ENCODE measurements at regions not wholly inside any gene's neighbourhood (a gene's known extent, or its start where the extent isn't known, plus 50 kb on each side); places are given as distances from the start of the nearest gene placed in this dataset.
"Not testable (repeated sequence)": the region's sequence is repeated elsewhere in the genome, so short reads cannot be mapped to it uniquely, and the experiment has no call there.

GRCh38 chr13:111051726-111052232 is 63.3 kb upstream of the ARHGEF7 start:
- POLR2A ChIA-PET; intact Hi-C loops (cut with micrococcal nuclease; ENCODE audit: unreplicated experiment); BruUV-seq (replicated peaks); H3K4me3 ChIP-seq (ENCODE audit: low read depth, low read length); H3K36me3 Mint-ChIP-seq (ENCODE audit: insufficient read depth, unreplicated experiment); H3K27ac Mint-ChIP-seq (ENCODE audit: unreplicated experiment); H3K9me3 Mint-ChIP-seq (ENCODE audit: unreplicated experiment); DNase-seq; H3K4me3 Mint-ChIP-seq (ENCODE audit: unreplicated experiment); H3K27me3 ChIP-seq (replicated peaks; ENCODE audit: control insufficient read depth, insufficient read depth, low read length); H3K36me3 ChIP-seq (ENCODE audit: control insufficient read depth, insufficient read depth, low read length); H3K4me1 ChIP-seq; H3K4me1 Mint-ChIP-seq (ENCODE audit: low read depth, unreplicated experiment); CTCF ChIA-PET; H3K9me3 ChIP-seq: not testable (repeated sequence)
- H3K27me3 Mint-ChIP-seq (ENCODE audit: insufficient read depth, unreplicated experiment): peaks cover 18% of the 10 kb centered on the region

- H3K27me3 Mint-ChIP-seq (ENCODE audit: insufficient read depth, unreplicated experiment): peaks cover 15% of the 10 kb centered on the region
- no peak for TF ChIP-seq CTCF (IDR thresholded peaks at IDR 0.05; ENCODE audit: insufficient read depth in 1 of 2, low read depth in 1 of 2, low read length in 1 of 2, severe bottlenecking in 1 of 2, unreplicated experiment in 1 of 2)
- CTCF ChIA-PET: no interaction called here
- no peak for DNase-seq
- no peaks in the 10 kb centered on the region for H3K9me3 Mint-ChIP-seq (ENCODE audit: unreplicated experiment)
- H3K27me3 ChIP-seq (replicated peaks; ENCODE audit: control insufficient read depth, insufficient read depth, low read length): no peaks in the 10 kb centered on the region; the same call in 1 of the 2 replicates
- H3K4me3 Mint-ChIP-seq (ENCODE audit: unreplicated experiment): no peak overlapping the region
- H3K4me3 ChIP-seq (ENCODE audit: low read depth, low read length): no peak overlapping the region
- no peaks in the 10 kb centered on the region for H3K4me1 Mint-ChIP-seq (ENCODE audit: low read depth, unreplicated experiment)
- no peak overlapping the region for H3K27ac Mint-ChIP-seq (ENCODE audit: unreplicated experiment)
- H3K36me3 ChIP-seq (ENCODE audit: control insufficient read depth, insufficient read depth, low read length): no peaks in the 10 kb centered on the region
- no peaks in the 10 kb centered on the region for H3K9me3 ChIP-seq
- intact Hi-C loops (cut with micrococcal nuclease; ENCODE audit: unreplicated experiment): no loop called here
- H3K4me1 ChIP-seq: no peaks in the 10 kb centered on the region
- no peaks in the 10 kb centered on the region for H3K36me3 Mint-ChIP-seq (ENCODE audit: insufficient read depth, unreplicated experiment)
- POLR2A ChIA-PET: interaction anchor here (0.5 kb wide), 1 partner anchor 136 kb away, joined by 3 read pairs; no protein-coding TSS in a partner anchor
- no TSS peak for BruUV-seq (replicated peaks)
Measured at GRCh38 chr13:111051041-111051725, 63.9 kb upstream of the ARHGEF7 start.

GRCh38 chr13:111050539-111050879 is 64.6 kb upstream of the ARHGEF7 start:
- BruUV-seq (replicated peaks): no TSS peak

More at GRCh38 chr13:111050539-111050879, 64.6 kb upstream of the ARHGEF7 start:
- no peak for TF ChIP-seq CTCF (IDR thresholded peaks at IDR 0.05; ENCODE audit: insufficient read depth in 1 of 2, low read depth in 1 of 2, low read length in 1 of 2, severe bottlenecking in 1 of 2, unreplicated experiment in 1 of 2)
- no peaks in the 10 kb centered on the region for H3K4me1 Mint-ChIP-seq (ENCODE audit: low read depth, unreplicated experiment)
- Histone ChIP-seq H3K4me1 (no peaks in the 10 kb centered on the region), H3K4me3 (ENCODE audit: low read depth, low read length) (no peak overlapping the region), H3K36me3 (ENCODE audit: control insufficient read depth, insufficient read depth, low read length) (no peaks in the 10 kb centered on the region), H3K9me3 (no peaks in the 10 kb centered on the region), H3K27me3 (replicated peaks; ENCODE audit: control insufficient read depth, insufficient read depth, low read length) (no peaks in the 10 kb centered on the region; the same call in 1 of the 2 replicates)
- no peak for DNase-seq
- no peaks in the 10 kb centered on the region for H3K9me3 Mint-ChIP-seq (ENCODE audit: unreplicated experiment)
- POLR2A ChIA-PET: interaction anchor here (0.5 kb wide), 1 partner anchor 135 kb away, joined by 3 read pairs; no protein-coding TSS in a partner anchor
- H3K27ac Mint-ChIP-seq (ENCODE audit: unreplicated experiment): no peak overlapping the region
- no peaks in the 10 kb centered on the region for H3K36me3 Mint-ChIP-seq (ENCODE audit: insufficient read depth, unreplicated experiment)
- H3K4me3 Mint-ChIP-seq (ENCODE audit: unreplicated experiment): no peak overlapping the region
- H3K27me3 Mint-ChIP-seq (ENCODE audit: insufficient read depth, unreplicated experiment): peaks cover 10% of the 10 kb centered on the region
- CTCF ChIA-PET: no interaction called here
- intact Hi-C loops (cut with micrococcal nuclease; ENCODE audit: unreplicated experiment): loop anchor here (1.0 kb wide), 2 partner anchors 106 to 135 kb away; partner anchors contain the start of gene ANKRD10

Data from Caco-2 (cell line).